GM18499 (cell line): ENCODE measurements at regions not wholly inside any gene's neighbourhood (a gene's known extent, or its start where the extent isn't known, plus 50 kb on each side); places are given as distances from the start of the nearest gene placed in this dataset.

Source experiments
- ATAC-seq: cut with Tn5 transposase; IDR thresholded peaks from one replicate; pipeline ENCODE4 v1.9.1; 2021; ENCODE audit warnings: moderate number of reproducible peaks; ENCODE audit not compliant: insufficient read depth, unreplicated experiment

- no peak for ATAC-seq
These were observed 234.8 kb upstream of the GADL1 start for GRCh38 chr3:31129241-31129640.

- peak; percentile 90 for ATAC-seq
These were observed 237.8 kb upstream of the GADL1 start for GRCh38 chr3:31132132-31132769.

GRCh38 chr3:31133541-31133940 lies 239.1 kb upstream of the GADL1 start:
- no peak for ATAC-seq

GRCh38 chr3:31135546-31135945 lies 241.1 kb upstream of the GADL1 start:
- no peak for ATAC-seq

GRCh38 chr3:31137718-31138465 lies 243.4 kb upstream of the GADL1 start:
- no peak for ATAC-seq

- no peak for ATAC-seq
These were observed 246.0 kb upstream of the GADL1 start for GRCh38 chr3:31140470-31140869.

- no peak for ATAC-seq
These were observed 247.7 kb upstream of the GADL1 start for GRCh38 chr3:31142139-31142538.

GRCh38 chr3:31142543-31142942 lies 248.1 kb upstream of the GADL1 start:
- no peak for ATAC-seq

GRCh38 chr3:31145062-31145461 lies 250.6 kb upstream of the GADL1 start:
- no peak for ATAC-seq

GRCh38 chr3:31147550-31147949 lies 253.1 kb upstream of the GADL1 start:
- no peak for ATAC-seq

- no peak for ATAC-seq
These were observed 262.7 kb upstream of the GADL1 start for GRCh38 chr3:31157047-31157694.

GRCh38 chr3:31157893-31158620 lies 263.6 kb upstream of the GADL1 start:
- ATAC-seq: no peak

GRCh38 chr3:31159331-31160039 lies 265.0 kb upstream of the GADL1 start:
- no peak for ATAC-seq

GRCh38 chr3:31161889-31162288 lies 267.4 kb upstream of the GADL1 start:
- no peak for ATAC-seq

GRCh38 chr3:31164381-31164780 lies 269.9 kb upstream of the GADL1 start:
- ATAC-seq: no peak

GRCh38 chr3:31165399-31165860 lies 271.0 kb upstream of the GADL1 start:
- ATAC-seq: no peak

- ATAC-seq: no peak
These were observed 271.9 kb upstream of the GADL1 start for GRCh38 chr3:31166249-31166885.

- ATAC-seq: no peak
These were observed 273.2 kb upstream of the GADL1 start for GRCh38 chr3:31167666-31168065.

- no peak for ATAC-seq
These were observed 276.6 kb upstream of the GADL1 start for GRCh38 chr3:31170932-31171670.
